Smooth muscle cell (in vitro differentiated cells): ENCODE measurements at regions not wholly inside any gene's neighbourhood (a gene's known extent, or its start where the extent isn't known, plus 50 kb on each side); places are given as distances from the start of the nearest gene placed in this dataset.

ENCODE experiments used
- DNase-seq: peaks from one replicate; lab custom pipeline; 2025; ENCODE audit not compliant: unreplicated experiment; lab: John Stamatoyannopoulos, UW
- H2AFZ ChIP-seq: fragments of 200-600 bp; sonication (generic); 2 replicates; pipeline ENCODE4 v1.6.0; 2016; ENCODE audit warnings: antibody characterized with exemption, low read depth, mild to moderate bottlenecking
- H3F3A ChIP-seq: fragments of 200-600 bp; sonication (generic); 2 replicates; pipeline ENCODE4 v1.6.0; 2017; ENCODE audit warnings: antibody characterized with exemption, low read depth
- H3K27ac ChIP-seq: fragments of 200-600 bp; sonication (generic); 2 replicates; pipeline ENCODE4 v1.5.1; 2016; ENCODE audit warnings: low read depth, mild to moderate bottlenecking
- H3K27me3 ChIP-seq: fragments of 200-600 bp; sonication (generic); 2 replicates; pipeline ENCODE4 v1.6.1; 2016; ENCODE audit warnings: low read depth, mild to moderate bottlenecking
- H3K36me3 ChIP-seq: fragments of 200-600 bp; sonication (generic); 2 replicates; pipeline ENCODE4 v1.5.1; 2016; ENCODE audit warnings: low read depth
- H3K4me1 ChIP-seq: fragments of 200-600 bp; sonication (generic); 2 replicates; pipeline ENCODE4 v1.5.1; 2016; ENCODE audit warnings: low read depth
- H3K4me2 ChIP-seq: fragments of 200-600 bp; sonication (generic); 2 replicates; pipeline ENCODE4 v1.6.0; 2016; ENCODE audit warnings: mild to moderate bottlenecking
- H3K4me3 ChIP-seq: fragments of 200-600 bp; sonication (generic); 2 replicates; pipeline ENCODE4 v1.5.1; 2016; ENCODE audit warnings: mild to moderate bottlenecking
- H3K79me2 ChIP-seq: fragments of 200-600 bp; sonication (generic); 2 replicates; pipeline ENCODE4 v1.6.0; 2016; ENCODE audit warnings: low read depth, mild to moderate bottlenecking
- H3K9ac ChIP-seq: fragments of 200-600 bp; sonication (generic); 2 replicates; pipeline ENCODE4 v1.6.0; 2016; ENCODE audit warnings: low read depth
- H3K9me3 ChIP-seq: fragments of 200-600 bp; sonication (generic); replicated peaks from 2 replicates; pipeline ENCODE4 v1.5.1; 2016; ENCODE audit warnings: low read depth
- H4K20me1 ChIP-seq: fragments of 200-600 bp; sonication (generic); 2 replicates; pipeline ENCODE4 v1.6.0; 2016; ENCODE audit warnings: low read depth
- WGBS: methylation state at CpG from one replicate; pipeline ENCODE4 v1.1.7; 2016; ENCODE audit warnings: low lambda C conversion rate; 5-methylcytosine and 5-hydroxymethylcytosine counted together
- TF ChIP-seq, protein P1 (sequence below): fragments of 200-600 bp; sonication (generic); IDR thresholded peaks from 2 replicates; pipeline ENCODE4 v1.5.1; 2017; ENCODE audit warnings: borderline replicate concordance, mild to moderate bottlenecking, antibody characterized with exemption; ENCODE audit not compliant: insufficient read depth, poor library complexity, severe bottlenecking

DNA sequence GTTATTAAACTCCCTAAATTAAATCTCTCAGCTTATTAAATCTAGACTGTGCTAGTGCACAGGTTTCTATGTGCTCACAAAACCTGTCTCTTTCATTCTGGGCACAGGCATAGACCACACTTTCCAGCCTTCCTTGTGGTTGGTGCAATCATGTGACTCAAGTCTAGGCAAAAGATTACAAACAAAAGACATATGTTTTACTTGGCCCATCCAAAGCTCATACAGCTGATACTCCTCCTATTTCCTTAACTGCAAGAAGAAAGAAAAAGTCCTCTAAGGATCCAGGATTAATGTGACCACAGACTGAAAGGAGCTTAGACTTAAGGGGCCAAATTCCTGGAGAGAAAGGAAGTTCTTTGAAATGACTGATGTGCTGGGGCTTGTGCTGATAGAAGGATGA, 731.3 kb upstream of the RAB6C start:
- Histone ChIP-seq H3K27me3 (peaks cover 9% of the 10 kb centered on the region), H3K36me3 (no peaks in the 10 kb centered on the region), H3F3A (peaks cover 5% of the 10 kb centered on the region), H3K4me3 (no peak overlapping the region), H3K4me2 (no peak overlapping the region), H3K79me2 (no peaks in the 10 kb centered on the region), H4K20me1 (no peaks in the 10 kb centered on the region), H3K9ac (no peak overlapping the region), H3K27ac (no peak overlapping the region), H2AFZ (no peak overlapping the region), H3K4me1 (no peaks in the 10 kb centered on the region), H3K9me3 (no peaks in the 10 kb centered on the region)
- DNase-seq, result no peak
- TF ChIP-seq, protein P1, sequence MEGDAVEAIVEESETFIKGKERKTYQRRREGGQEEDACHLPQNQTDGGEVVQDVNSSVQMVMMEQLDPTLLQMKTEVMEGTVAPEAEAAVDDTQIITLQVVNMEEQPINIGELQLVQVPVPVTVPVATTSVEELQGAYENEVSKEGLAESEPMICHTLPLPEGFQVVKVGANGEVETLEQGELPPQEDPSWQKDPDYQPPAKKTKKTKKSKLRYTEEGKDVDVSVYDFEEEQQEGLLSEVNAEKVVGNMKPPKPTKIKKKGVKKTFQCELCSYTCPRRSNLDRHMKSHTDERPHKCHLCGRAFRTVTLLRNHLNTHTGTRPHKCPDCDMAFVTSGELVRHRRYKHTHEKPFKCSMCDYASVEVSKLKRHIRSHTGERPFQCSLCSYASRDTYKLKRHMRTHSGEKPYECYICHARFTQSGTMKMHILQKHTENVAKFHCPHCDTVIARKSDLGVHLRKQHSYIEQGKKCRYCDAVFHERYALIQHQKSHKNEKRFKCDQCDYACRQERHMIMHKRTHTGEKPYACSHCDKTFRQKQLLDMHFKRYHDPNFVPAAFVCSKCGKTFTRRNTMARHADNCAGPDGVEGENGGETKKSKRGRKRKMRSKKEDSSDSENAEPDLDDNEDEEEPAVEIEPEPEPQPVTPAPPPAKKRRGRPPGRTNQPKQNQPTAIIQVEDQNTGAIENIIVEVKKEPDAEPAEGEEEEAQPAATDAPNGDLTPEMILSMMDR, result no peak

DNA sequence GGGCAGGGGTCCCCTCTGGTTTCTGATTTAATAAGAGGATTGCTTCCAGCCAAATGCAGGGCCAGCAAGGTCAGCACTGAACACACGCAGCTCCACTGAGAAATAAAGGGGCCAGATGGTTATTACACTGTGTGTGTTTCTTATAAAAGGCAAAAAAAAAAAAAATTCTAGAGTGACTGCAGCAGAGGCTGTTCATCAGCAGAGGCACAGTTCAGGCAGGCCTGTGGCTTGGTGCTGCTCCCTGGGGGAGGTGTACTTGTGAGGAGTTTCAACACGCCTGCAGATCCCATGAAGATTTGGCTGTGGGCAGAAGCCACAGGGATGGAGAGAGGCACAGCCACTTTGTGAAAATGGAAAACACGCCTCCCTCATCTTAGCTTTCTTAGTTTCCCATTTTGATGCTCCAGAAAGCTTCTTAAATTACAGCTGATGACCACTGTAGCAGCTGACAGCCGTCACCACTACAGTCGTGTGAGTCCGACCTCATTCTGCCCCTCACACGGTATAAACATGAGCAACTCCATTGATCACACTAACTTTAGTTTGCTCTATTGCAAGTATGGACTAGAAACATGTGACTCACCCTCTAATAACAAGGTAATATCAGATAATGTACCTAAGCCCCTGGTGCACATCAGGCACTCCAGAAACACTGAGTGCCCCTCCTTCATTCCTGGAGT, 726.5 kb upstream of the RAB6C start:
- H3K4me2 ChIP-seq, result no peak overlapping the region
- H3K27me3 ChIP-seq, result peaks cover 9% of the 10 kb centered on the region
- H3K36me3 ChIP-seq, result no peaks in the 10 kb centered on the region
- peaks cover 4% of the 10 kb centered on the region for H3F3A ChIP-seq
- DNase-seq, result no peak
- H3K4me1 ChIP-seq, result no peaks in the 10 kb centered on the region
- H4K20me1 ChIP-seq, result no peaks in the 10 kb centered on the region
- H3K4me3 ChIP-seq, result no peak overlapping the region
- H2AFZ ChIP-seq, result no peak overlapping the region
- no peaks in the 10 kb centered on the region for H3K79me2 ChIP-seq
- TF ChIP-seq, protein P1, result no peak
- H3K27ac ChIP-seq, result no peak overlapping the region
- no peaks in the 10 kb centered on the region for H3K9me3 ChIP-seq
- no peak overlapping the region for H3K9ac ChIP-seq
- 85% methylated on average over 7 of the region's 7 CpGs for WGBS

DNA sequence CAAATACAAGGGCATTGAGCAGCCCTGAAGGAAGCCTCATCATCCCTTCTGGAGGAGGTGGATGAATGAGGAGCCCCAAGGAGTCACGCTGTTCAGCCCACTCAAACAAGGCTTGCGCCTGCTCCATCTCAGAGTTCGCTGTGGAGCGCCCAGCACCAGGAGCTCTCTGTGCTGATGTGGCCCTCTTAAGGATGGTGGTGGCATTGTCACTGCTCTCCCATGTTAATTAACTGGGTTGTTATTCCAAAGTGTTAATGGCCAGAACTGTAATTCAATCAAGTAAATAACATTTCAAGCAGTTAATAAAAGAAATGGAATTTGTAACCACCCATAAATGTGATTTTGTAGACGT, 726.0 kb upstream of the RAB6C start:
- Histone ChIP-seq H4K20me1 (no peaks in the 10 kb centered on the region), H3K4me1 (no peaks in the 10 kb centered on the region), H3K9ac (no peak overlapping the region), H3K27me3 (peaks cover 9% of the 10 kb centered on the region), H3K36me3 (no peaks in the 10 kb centered on the region), H3F3A (no peaks in the 10 kb centered on the region), H3K4me2 (no peak overlapping the region), H3K27ac (no peak overlapping the region), H3K79me2 (no peaks in the 10 kb centered on the region), H2AFZ (no peak overlapping the region), H3K9me3 (no peaks in the 10 kb centered on the region), H3K4me3 (no peak overlapping the region)
- WGBS, result 38% methylated on average over 5 of the region's 5 CpGs
- DNase-seq, result no peak
- TF ChIP-seq, protein P1, result peak; percentile 38

DNA sequence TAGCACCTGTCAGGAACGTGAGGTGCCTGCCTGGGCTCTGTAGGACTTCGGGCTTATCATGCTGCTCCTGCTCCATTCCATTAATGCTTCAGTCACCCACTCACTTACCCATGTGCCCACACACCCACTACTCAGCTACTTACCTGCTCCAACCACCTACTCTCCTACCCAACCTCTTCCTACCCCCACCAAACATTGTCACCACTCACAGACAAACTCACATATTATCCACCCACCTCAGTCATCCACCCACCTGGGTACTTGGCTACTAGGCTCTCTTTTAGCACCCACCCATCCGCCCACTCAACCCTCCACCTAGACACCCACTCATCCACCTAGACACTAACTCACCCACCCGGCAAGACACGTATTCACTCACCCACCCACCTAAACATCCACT, 724.7 kb upstream of the RAB6C start:
- TF ChIP-seq, protein P1, result no peak
- 96% methylated on average over 4 of the region's 5 CpGs for WGBS
- Histone ChIP-seq H3K9me3 (peaks cover 4% of the 10 kb centered on the region), H3K36me3 (no peaks in the 10 kb centered on the region), H4K20me1 (no peaks in the 10 kb centered on the region), H3K27ac (no peak overlapping the region), H3K4me2 (no peak overlapping the region), H3K4me1 (no peaks in the 10 kb centered on the region), H2AFZ (no peak overlapping the region), H3K4me3 (no peak overlapping the region), H3K27me3 (peaks cover 9% of the 10 kb centered on the region), H3F3A (no peaks in the 10 kb centered on the region), H3K79me2 (no peaks in the 10 kb centered on the region), H3K9ac (no peak overlapping the region)
- no peak for DNase-seq
